PC-9 (cell line): ENCODE measurements at regions not wholly inside any gene's neighbourhood (a gene's known extent, or its start where the extent isn't known, plus 50 kb on each side); places are given as distances from the start of the nearest gene placed in this dataset.

Experiments used
- BruUV-seq: library from RNA; stranded (reverse); fragments of 400-500 nt; replicated peaks from 2 replicates; lab custom pipeline; 2021; lab: Mats Ljungman, UMichigan
- CTCF ChIA-PET: fragments of 300-600 bp; sonication (Branson Sonifier 250); formaldehyde crosslinking; loops from one replicate; lab custom pipeline; 2022; ENCODE audit warnings: antibody characterized with exemption; lab: Charles Lee
- POLR2A ChIA-PET: fragments of 300-600 bp; sonication (Branson Sonifier 250); formaldehyde crosslinking; loops from one replicate; lab custom pipeline; 2022; ENCODE audit warnings: antibody characterized with exemption; ENCODE audit not compliant: unreplicated experiment; lab: Charles Lee
- DNase-seq, 2 experiments: peaks; one replicate each; pipeline versions ENCODE4 v3.0.0 to v3.0.0-alpha.2; 2015 to 2022; ENCODE audit warnings: mixed read lengths in 1 of 2
- H2AFZ ChIP-seq: fragments of 200-600 bp; sonication (generic); 2 replicates; pipeline ENCODE4 v1.8.1; 2017; ENCODE audit warnings: antibody characterized with exemption
- H3F3A ChIP-seq: fragments of 200-600 bp; sonication (generic); 2 replicates; pipeline ENCODE4 v1.8.1; 2017; ENCODE audit warnings: antibody characterized with exemption, mild to moderate bottlenecking, low read depth; ENCODE audit not compliant: insufficient read depth
- H3K27ac ChIP-seq: fragments of 200-600 bp; sonication (generic); 2 replicates; pipeline ENCODE4 v1.6.1; 2016; ENCODE audit warnings: mixed run types
- H3K27me3 ChIP-seq: fragments of 200-600 bp; sonication (generic); 2 replicates; pipeline ENCODE4 v1.6.1; 2016; ENCODE audit warnings: low read depth, mixed run types; ENCODE audit not compliant: insufficient read depth
- H3K36me3 ChIP-seq: fragments of 200-600 bp; sonication (generic); 2 replicates; pipeline ENCODE4 v1.6.1; 2016; ENCODE audit warnings: low read depth, mixed run types
- H3K4me1 ChIP-seq: fragments of 200-600 bp; sonication (generic); replicated peaks from 2 replicates; pipeline ENCODE4 v1.6.1; 2016; ENCODE audit warnings: mixed run types; ENCODE audit not compliant: insufficient read depth
- H3K4me2 ChIP-seq: fragments of 200-600 bp; sonication (generic); 2 replicates; pipeline ENCODE4 v1.6.1; 2017; ENCODE audit warnings: mixed run types
- H3K4me3 ChIP-seq: fragments of 200-600 bp; sonication (generic); 2 replicates; pipeline ENCODE4 v1.6.1; 2016; ENCODE audit warnings: mixed run types
- H3K79me2 ChIP-seq: fragments of 200-600 bp; sonication (generic); 2 replicates; pipeline ENCODE4 v1.6.1; 2017; ENCODE audit warnings: low read depth, mixed run types
- H3K9me2 ChIP-seq: fragments of 200-600 bp; sonication (generic); 2 replicates; pipeline ENCODE4 v1.8.1; 2017; ENCODE audit warnings: mild to moderate bottlenecking; ENCODE audit not compliant: insufficient read depth
- H3K9me3 ChIP-seq: fragments of 200-600 bp; sonication (generic); 2 replicates; pipeline ENCODE4 v1.8.1; 2016; ENCODE audit warnings: low read depth; ENCODE audit not compliant: insufficient read depth
- H4K20me1 ChIP-seq: fragments of 200-600 bp; sonication (generic); 2 replicates; pipeline ENCODE4 v1.8.1; 2017; ENCODE audit not compliant: insufficient read depth
- EZH2 ChIP-seq: fragments of 200-600 bp; sonication (generic); IDR thresholded peaks from 2 replicates; pipeline ENCODE4 v1.8.0; 2017; ENCODE audit warnings: antibody characterized with exemption, low read depth
- intact Hi-C: fragments of 100-400 bp; cut with micrococcal nuclease; formaldehyde crosslinking; loops from one replicate; pipeline ENCODE4 v1.10.0; 2022; ENCODE audit not compliant: unreplicated experiment
- TF ChIP-seq, protein P1 (sequence below): fragments of 200-600 bp; sonication (generic); conservative IDR thresholded peaks from 2 replicates; pipeline ENCODE4 v1.6.1; 2017; ENCODE audit warnings: mixed run types, antibody characterized with exemption, mild to moderate bottlenecking, moderate library complexity

GRCh38 chr18:57991552-57991951, 52.5 kb upstream of the NEDD4L start:
- CTCF ChIA-PET = no interaction called here
- Histone ChIP-seq H3K9me3 (no peaks in the 10 kb centered on the region), H3F3A (no peaks in the 10 kb centered on the region), H3K4me2 (no peak overlapping the region), H2AFZ (no peak overlapping the region), H4K20me1 (no peaks in the 10 kb centered on the region), H3K36me3 (no peaks in the 10 kb centered on the region), H3K27me3 (no peaks in the 10 kb centered on the region), H3K27ac (no peak overlapping the region), H3K9me2 (no peaks in the 10 kb centered on the region), H3K4me1 (no peaks in the 10 kb centered on the region), H3K79me2 (no peaks in the 10 kb centered on the region), H3K4me3 (no peak overlapping the region)
- BruUV-seq = no TSS peak
- POLR2A ChIA-PET = no interaction called here
- TF ChIP-seq, protein P1, sequence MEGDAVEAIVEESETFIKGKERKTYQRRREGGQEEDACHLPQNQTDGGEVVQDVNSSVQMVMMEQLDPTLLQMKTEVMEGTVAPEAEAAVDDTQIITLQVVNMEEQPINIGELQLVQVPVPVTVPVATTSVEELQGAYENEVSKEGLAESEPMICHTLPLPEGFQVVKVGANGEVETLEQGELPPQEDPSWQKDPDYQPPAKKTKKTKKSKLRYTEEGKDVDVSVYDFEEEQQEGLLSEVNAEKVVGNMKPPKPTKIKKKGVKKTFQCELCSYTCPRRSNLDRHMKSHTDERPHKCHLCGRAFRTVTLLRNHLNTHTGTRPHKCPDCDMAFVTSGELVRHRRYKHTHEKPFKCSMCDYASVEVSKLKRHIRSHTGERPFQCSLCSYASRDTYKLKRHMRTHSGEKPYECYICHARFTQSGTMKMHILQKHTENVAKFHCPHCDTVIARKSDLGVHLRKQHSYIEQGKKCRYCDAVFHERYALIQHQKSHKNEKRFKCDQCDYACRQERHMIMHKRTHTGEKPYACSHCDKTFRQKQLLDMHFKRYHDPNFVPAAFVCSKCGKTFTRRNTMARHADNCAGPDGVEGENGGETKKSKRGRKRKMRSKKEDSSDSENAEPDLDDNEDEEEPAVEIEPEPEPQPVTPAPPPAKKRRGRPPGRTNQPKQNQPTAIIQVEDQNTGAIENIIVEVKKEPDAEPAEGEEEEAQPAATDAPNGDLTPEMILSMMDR = no peak
- TF ChIP-seq EZH2 = no peak
- intact Hi-C loops = no loop called here
- no peak for DNase-seq

DNA sequence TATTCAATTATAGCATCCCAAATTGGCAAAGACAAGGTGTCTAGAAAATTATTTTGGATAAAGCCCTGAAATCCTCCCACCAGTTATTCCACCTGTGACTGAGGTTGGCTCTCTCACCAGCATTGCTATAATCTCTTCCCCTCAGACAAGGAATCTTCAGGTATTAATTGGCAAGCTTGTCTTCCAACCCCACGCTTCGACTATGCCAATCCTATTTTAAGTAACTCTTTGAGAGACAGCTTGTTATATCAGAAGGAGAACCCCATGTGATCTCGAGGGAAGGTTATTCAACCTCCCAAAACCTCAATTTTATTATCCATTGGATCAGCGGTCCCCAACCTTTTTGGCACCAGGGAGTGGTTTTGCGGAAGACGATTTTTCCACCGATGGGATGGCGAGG, 54.5 kb upstream of the NEDD4L start:
- TF ChIP-seq, protein P1 = no peak
- no peak for TF ChIP-seq EZH2
- H3K9me2 ChIP-seq = no peaks in the 10 kb centered on the region
- H3K27ac ChIP-seq = no peak overlapping the region
- no peaks in the 10 kb centered on the region for H3K9me3 ChIP-seq
- no peak for DNase-seq
- intact Hi-C loops = no loop called here
- H3K4me3 ChIP-seq = no peak overlapping the region
- H3K36me3 ChIP-seq = no peaks in the 10 kb centered on the region
- H3K4me1 ChIP-seq = no peaks in the 10 kb centered on the region
- no peaks in the 10 kb centered on the region for H4K20me1 ChIP-seq
- H3K79me2 ChIP-seq = no peaks in the 10 kb centered on the region
- ChIA-PET POLR2A (no interaction called here), CTCF (no interaction called here)
- no peak overlapping the region for H3K4me2 ChIP-seq
- H3K27me3 ChIP-seq = no peaks in the 10 kb centered on the region
- no peaks in the 10 kb centered on the region for H3F3A ChIP-seq
- no peak overlapping the region for H2AFZ ChIP-seq
- no TSS peak for BruUV-seq

- Histone ChIP-seq H4K20me1 (no peaks in the 10 kb centered on the region), H3K36me3 (no peaks in the 10 kb centered on the region), H3K9me2 (0 out of 2 replicates have a peak, but pooled peaks cover 4% of the 10 kb centered on the region), H3K4me2 (no peak overlapping the region), H3F3A (no peaks in the 10 kb centered on the region), H3K4me1 (no peaks in the 10 kb centered on the region), H3K27ac (no peak overlapping the region), H3K4me3 (no peak overlapping the region), H3K27me3 (no peaks in the 10 kb centered on the region), H3K79me2 (no peaks in the 10 kb centered on the region), H2AFZ (no peak overlapping the region), H3K9me3 (no peaks in the 10 kb centered on the region)
- POLR2A ChIA-PET = no interaction called here
- no TSS peak for BruUV-seq
- no peak for DNase-seq
- intact Hi-C loops = no loop called here
- CTCF ChIA-PET = interaction anchor here (0.7 kb wide), 1 partner anchor 25 kb away, joined by 5 read pairs; no protein-coding TSS in a partner anchor
- TF ChIP-seq EZH2 = no peak
- TF ChIP-seq, protein P1 = no peak
Measured at GRCh38 chr18:57984490-57985115, 59.4 kb upstream of the NEDD4L start.
